ENCODE measurements at regions not wholly inside any gene's neighbourhood (a gene's known extent, or its start where the extent isn't known, plus 50 kb on each side); places are given as distances from the start of the nearest gene placed in this dataset.

GRCh38 chr10:8255301-8255700 is 200.8 kb downstream of the GATA3 start:
- no peak for FAIRE-seq
- no peaks in the 10 kb centered on the region for H3K36me3 ChIP-seq (ENCODE audit: control insufficient read depth in 2 of 3, insufficient read depth in 3 of 3, low read length in 3 of 3)

GRCh38 chr10:8260645-8261044 is 206.2 kb downstream of the GATA3 start:
- H3K36me3 ChIP-seq (ENCODE audit: control insufficient read depth in 2 of 3, insufficient read depth in 3 of 3, low read length in 3 of 3): no peaks in the 10 kb centered on the region
- no peak for DNase-seq
- H3K27me3 ChIP-seq (ENCODE audit: control insufficient read depth, insufficient read depth, low read length): no peaks in the 10 kb centered on the region
- no peak overlapping the region for H3K9ac ChIP-seq (ENCODE audit: low read length in 3 of 3)
- H3K9me3 ChIP-seq (ENCODE audit: control insufficient read depth in 2 of 3, insufficient read depth in 1 of 3, low read length in 3 of 3): no peaks in the 10 kb centered on the region
- intact Hi-C loops (cut with DNase I): no loop called here
- H3K4me3 ChIP-seq (ENCODE audit: low read length in 3 of 3): no peak overlapping the region
- no peaks in the 10 kb centered on the region for H3K4me1 ChIP-seq (ENCODE audit: control insufficient read depth in 2 of 3, insufficient read depth in 2 of 3, low read depth in 1 of 3, low read length in 3 of 3)
- TF ChIP-seq, protein P1, sequence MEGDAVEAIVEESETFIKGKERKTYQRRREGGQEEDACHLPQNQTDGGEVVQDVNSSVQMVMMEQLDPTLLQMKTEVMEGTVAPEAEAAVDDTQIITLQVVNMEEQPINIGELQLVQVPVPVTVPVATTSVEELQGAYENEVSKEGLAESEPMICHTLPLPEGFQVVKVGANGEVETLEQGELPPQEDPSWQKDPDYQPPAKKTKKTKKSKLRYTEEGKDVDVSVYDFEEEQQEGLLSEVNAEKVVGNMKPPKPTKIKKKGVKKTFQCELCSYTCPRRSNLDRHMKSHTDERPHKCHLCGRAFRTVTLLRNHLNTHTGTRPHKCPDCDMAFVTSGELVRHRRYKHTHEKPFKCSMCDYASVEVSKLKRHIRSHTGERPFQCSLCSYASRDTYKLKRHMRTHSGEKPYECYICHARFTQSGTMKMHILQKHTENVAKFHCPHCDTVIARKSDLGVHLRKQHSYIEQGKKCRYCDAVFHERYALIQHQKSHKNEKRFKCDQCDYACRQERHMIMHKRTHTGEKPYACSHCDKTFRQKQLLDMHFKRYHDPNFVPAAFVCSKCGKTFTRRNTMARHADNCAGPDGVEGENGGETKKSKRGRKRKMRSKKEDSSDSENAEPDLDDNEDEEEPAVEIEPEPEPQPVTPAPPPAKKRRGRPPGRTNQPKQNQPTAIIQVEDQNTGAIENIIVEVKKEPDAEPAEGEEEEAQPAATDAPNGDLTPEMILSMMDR (IDR thresholded peaks at IDR 0.05; ENCODE audit: borderline replicate concordance, extremely low read depth, insufficient read depth): no peak
- H3K27ac ChIP-seq (ENCODE audit: low read depth in 2 of 2, low read length in 2 of 2): no peak overlapping the region
- FAIRE-seq: no peak

More at GRCh38 chr10:8255301-8255700, 200.8 kb downstream of the GATA3 start:
- no peaks in the 10 kb centered on the region for H3K4me1 ChIP-seq (ENCODE audit: control insufficient read depth in 2 of 3, insufficient read depth in 2 of 3, low read depth in 1 of 3, low read length in 3 of 3)
- H3K27me3 ChIP-seq (ENCODE audit: control insufficient read depth, insufficient read depth, low read length): no peaks in the 10 kb centered on the region
- H3K9me3 ChIP-seq (ENCODE audit: control insufficient read depth in 2 of 3, insufficient read depth in 1 of 3, low read length in 3 of 3): no peaks in the 10 kb centered on the region
- intact Hi-C loops (cut with DNase I): no loop called here
- H3K27ac ChIP-seq (ENCODE audit: low read depth in 2 of 2, low read length in 2 of 2): no peak overlapping the region
- TF ChIP-seq, protein P1 (IDR thresholded peaks at IDR 0.05; ENCODE audit: borderline replicate concordance, extremely low read depth, insufficient read depth): no peak
- no peak overlapping the region for H3K9ac ChIP-seq (ENCODE audit: low read length in 3 of 3)
- no peak for DNase-seq
- H3K4me3 ChIP-seq (ENCODE audit: low read length in 3 of 3): no peak overlapping the region

DNA sequence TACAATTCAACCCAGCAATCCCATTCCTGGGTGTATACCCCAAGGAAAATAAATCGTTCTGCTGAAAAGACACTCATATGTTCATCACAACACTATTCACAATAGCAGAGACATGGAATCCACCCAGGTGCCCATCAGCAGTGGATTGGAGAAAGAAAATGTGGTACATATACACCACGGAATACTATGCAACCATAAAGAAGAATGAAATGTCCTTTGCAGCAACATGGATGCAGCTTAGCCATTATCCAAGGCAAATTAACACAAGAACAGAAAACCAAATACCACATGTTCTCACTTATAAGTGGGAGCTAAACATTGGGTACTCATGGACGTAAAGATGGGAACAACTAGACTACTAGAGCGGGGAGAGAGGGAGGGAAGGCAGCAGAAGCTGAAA is 207.8 kb downstream of the GATA3 start:
- Histone ChIP-seq H3K9ac (ENCODE audit: low read length in 3 of 3) (no peak overlapping the region), H3K27me3 (ENCODE audit: control insufficient read depth, insufficient read depth, low read length) (no peaks in the 10 kb centered on the region), H3K36me3 (ENCODE audit: control insufficient read depth in 2 of 3, insufficient read depth in 3 of 3, low read length in 3 of 3) (no peaks in the 10 kb centered on the region), H3K4me1 (ENCODE audit: control insufficient read depth in 2 of 3, insufficient read depth in 2 of 3, low read depth in 1 of 3, low read length in 3 of 3) (no peaks in the 10 kb centered on the region), H3K9me3 (ENCODE audit: control insufficient read depth in 2 of 3, insufficient read depth in 1 of 3, low read length in 3 of 3) (no peaks in the 10 kb centered on the region), H3K27ac (ENCODE audit: low read depth in 2 of 2, low read length in 2 of 2) (no peak overlapping the region), H3K4me3 (ENCODE audit: low read length in 3 of 3) (no peak overlapping the region)
- DNase-seq (no peak), FAIRE-seq (no peak)
- TF ChIP-seq, protein P1 (IDR thresholded peaks at IDR 0.05; ENCODE audit: borderline replicate concordance, extremely low read depth, insufficient read depth): no peak
- intact Hi-C loops (cut with DNase I): no loop called here

DNA sequence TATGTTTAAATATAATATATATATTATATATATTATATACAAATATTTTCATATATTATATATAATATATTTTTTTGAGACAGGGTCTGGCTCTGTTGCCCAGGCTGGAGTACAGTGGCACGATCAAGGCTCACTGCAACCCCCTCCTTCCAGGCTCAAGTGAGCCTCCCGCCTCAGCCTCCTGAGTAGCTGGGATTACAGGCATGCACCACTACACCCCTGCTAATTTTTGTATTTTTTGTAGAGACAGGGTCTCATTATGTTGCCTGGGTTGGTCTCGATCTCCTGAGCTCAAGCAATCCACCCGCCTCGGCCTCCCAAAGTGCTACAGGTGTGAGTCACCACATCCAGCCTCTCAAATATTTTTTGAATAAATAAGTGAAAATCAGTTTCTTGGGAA is 215.5 kb downstream of the GATA3 start:
- DNase-seq: no peak
- Histone ChIP-seq H3K9me3 (ENCODE audit: control insufficient read depth in 2 of 3, insufficient read depth in 1 of 3, low read length in 3 of 3) (no peaks in the 10 kb centered on the region), H3K9ac (ENCODE audit: low read length in 3 of 3) (no peak overlapping the region), H3K27me3 (ENCODE audit: control insufficient read depth, insufficient read depth, low read length) (no peaks in the 10 kb centered on the region), H3K36me3 (ENCODE audit: control insufficient read depth in 2 of 3, insufficient read depth in 3 of 3, low read length in 3 of 3) (no peaks in the 10 kb centered on the region), H3K27ac (ENCODE audit: low read depth in 2 of 2, low read length in 2 of 2) (no peak overlapping the region), H3K4me3 (ENCODE audit: low read length in 3 of 3) (no peak overlapping the region), H3K4me1 (ENCODE audit: control insufficient read depth in 2 of 3, insufficient read depth in 2 of 3, low read depth in 1 of 3, low read length in 3 of 3) (no peaks in the 10 kb centered on the region)
- intact Hi-C loops (cut with DNase I): no loop called here
- TF ChIP-seq, protein P1 (IDR thresholded peaks at IDR 0.05; ENCODE audit: borderline replicate concordance, extremely low read depth, insufficient read depth): no peak
- no peak for FAIRE-seq

All from kidney (tissue), 13 donors.